Lower lobe of right lung (tissue), 2 donors: ENCODE measurements at regions not wholly inside any gene's neighbourhood (a gene's known extent, or its start where the extent isn't known, plus 50 kb on each side); places are given as distances from the start of the nearest gene placed in this dataset.
"Not testable (repeated sequence)": the region's sequence is repeated elsewhere in the genome, so short reads cannot be mapped to it uniquely, and the experiment has no call there.

Experiments
- ATAC-seq, 2 donors: fragments of 200-7000 bp; cut with Tn5 transposase; one replicate each; pipeline ENCODE4 v1.9.1; 2020 to 2022; ENCODE audit warnings: mild to moderate bottlenecking in 2 of 2, moderate library complexity in 2 of 2
- DNase-seq: peaks from one replicate; pipeline ENCODE4 v3.0.0-alpha.2; 2020
- H3K27ac ChIP-seq: fragments of 200-600 bp; one replicate; pipeline ENCODE4 v1.8.0; 2022
- H3K27me3 ChIP-seq: fragments of 200-600 bp; one replicate; pipeline ENCODE4 v1.8.0; 2022; ENCODE audit warnings: low read depth
- H3K36me3 ChIP-seq: fragments of 200-600 bp; one replicate; pipeline ENCODE4 v1.8.0; 2022; ENCODE audit warnings: mild to moderate bottlenecking
- H3K4me1 ChIP-seq: fragments of 200-600 bp; one replicate; pipeline ENCODE4 v1.8.0; 2022
- H3K4me3 ChIP-seq: fragments of 200-600 bp; one replicate; pipeline ENCODE4 v1.8.0; 2022; ENCODE audit warnings: mild to moderate bottlenecking
- H3K9me3 ChIP-seq: fragments of 200-600 bp; one replicate; pipeline ENCODE4 v1.8.0; 2022
- intact Hi-C: fragments of 100-400 bp; cut with DNase I; formaldehyde crosslinking; loops from one replicate; pipeline ENCODE4 v1.11.0; 2022
- TF ChIP-seq, protein P1 (sequence below): fragments of 200-600 bp; IDR thresholded peaks from one replicate; pipeline ENCODE4 v1.8.0; 2022; ENCODE audit warnings: antibody characterized with exemption, mild to moderate bottlenecking
- donor health status: DM: no; HTN: yes; CAD: no; lungs with severe emphysema.

DNA sequence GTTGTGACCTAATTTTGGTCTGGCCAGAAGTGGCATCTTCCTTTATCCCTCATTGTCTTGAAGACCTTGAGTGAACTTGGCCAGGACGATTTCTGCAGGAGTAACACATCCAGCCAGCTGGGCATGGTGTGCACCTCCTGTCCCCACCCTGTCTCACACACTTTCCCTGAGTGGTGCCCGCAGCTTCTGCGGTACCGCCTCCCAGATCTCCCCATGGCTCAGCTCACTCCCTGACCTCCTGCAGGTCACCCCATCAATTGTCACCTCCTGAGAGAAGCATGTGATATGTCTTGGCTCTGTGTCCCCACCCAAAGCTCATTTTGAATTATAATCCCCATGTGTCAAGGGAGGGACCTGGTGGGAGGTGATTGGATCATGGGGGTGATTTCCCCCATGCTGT lies 50.2 kb upstream of the TP53I11 start:
- no peaks in the 10 kb centered on the region for H3K27me3 ChIP-seq
- H3K36me3 ChIP-seq = no peaks in the 10 kb centered on the region
- H3K4me3 ChIP-seq = no peak overlapping the region
- H3K9me3 ChIP-seq = no peaks in the 10 kb centered on the region
- ATAC-seq = no peak
- TF ChIP-seq, protein P1, sequence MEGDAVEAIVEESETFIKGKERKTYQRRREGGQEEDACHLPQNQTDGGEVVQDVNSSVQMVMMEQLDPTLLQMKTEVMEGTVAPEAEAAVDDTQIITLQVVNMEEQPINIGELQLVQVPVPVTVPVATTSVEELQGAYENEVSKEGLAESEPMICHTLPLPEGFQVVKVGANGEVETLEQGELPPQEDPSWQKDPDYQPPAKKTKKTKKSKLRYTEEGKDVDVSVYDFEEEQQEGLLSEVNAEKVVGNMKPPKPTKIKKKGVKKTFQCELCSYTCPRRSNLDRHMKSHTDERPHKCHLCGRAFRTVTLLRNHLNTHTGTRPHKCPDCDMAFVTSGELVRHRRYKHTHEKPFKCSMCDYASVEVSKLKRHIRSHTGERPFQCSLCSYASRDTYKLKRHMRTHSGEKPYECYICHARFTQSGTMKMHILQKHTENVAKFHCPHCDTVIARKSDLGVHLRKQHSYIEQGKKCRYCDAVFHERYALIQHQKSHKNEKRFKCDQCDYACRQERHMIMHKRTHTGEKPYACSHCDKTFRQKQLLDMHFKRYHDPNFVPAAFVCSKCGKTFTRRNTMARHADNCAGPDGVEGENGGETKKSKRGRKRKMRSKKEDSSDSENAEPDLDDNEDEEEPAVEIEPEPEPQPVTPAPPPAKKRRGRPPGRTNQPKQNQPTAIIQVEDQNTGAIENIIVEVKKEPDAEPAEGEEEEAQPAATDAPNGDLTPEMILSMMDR = no peak
- no peak for DNase-seq
- H3K4me1 ChIP-seq = no peaks in the 10 kb centered on the region
- intact Hi-C loops = no loop called here
- H3K27ac ChIP-seq = no peak overlapping the region

GRCh38 chr11:45001466-45002165 lies 50.9 kb upstream of the TP53I11 start:
- DNase-seq (no peak), ATAC-seq (no peak)
- Histone ChIP-seq H3K4me1 (no peaks in the 10 kb centered on the region), H3K4me3 (no peak overlapping the region), H3K27me3 (no peaks in the 10 kb centered on the region), H3K27ac (no peak overlapping the region), H3K9me3 (no peaks in the 10 kb centered on the region), H3K36me3 (no peaks in the 10 kb centered on the region)
- intact Hi-C loops = no loop called here
- TF ChIP-seq, protein P1 = no peak

DNA sequence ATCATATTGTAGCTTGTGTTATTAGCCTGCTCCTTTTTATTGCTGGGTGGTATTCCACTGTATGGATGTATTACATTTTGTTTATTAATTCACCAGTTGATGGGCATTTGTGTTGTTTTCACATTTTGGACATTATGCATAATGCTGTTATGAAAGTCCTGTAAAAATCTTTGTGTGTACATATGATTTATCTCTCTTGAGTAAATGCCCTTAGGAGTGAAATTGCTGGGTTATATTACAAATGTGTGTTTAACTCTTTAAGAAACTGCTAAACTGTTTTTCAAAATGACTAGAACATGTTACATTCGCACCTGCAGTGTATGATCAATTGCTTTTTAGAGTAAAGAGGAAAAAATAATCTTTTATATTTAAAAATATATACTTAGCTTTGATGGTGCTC lies 54.4 kb upstream of the TP53I11 start:
- intact Hi-C loops = no loop called here
- Histone ChIP-seq H3K27me3 (no peaks in the 10 kb centered on the region), H3K4me1 (no peaks in the 10 kb centered on the region), H3K27ac (no peak overlapping the region), H3K4me3 (no peak overlapping the region), H3K36me3 (no peaks in the 10 kb centered on the region), H3K9me3 (no peaks in the 10 kb centered on the region)
- no peak for ATAC-seq
- TF ChIP-seq, protein P1 = no peak
- DNase-seq = no peak

DNA sequence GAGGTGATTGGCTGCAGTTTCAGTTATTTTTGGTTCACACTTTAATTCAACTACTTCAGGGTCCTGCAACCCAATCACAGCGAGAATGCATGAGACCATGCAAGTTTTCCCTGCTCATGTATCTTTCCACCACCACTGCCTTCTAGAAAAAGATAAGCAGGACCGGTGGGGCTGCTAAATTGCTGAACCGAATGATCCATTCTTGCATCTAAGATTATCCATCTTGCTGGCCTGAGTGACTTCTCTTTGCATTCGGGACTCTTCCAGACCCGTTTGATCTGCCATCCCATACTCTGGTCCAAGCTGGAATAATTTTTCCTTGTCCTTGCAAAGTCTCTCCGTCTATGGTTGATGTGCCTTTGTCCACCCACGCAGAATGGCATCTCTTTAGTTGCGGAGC lies 56.3 kb upstream of the TP53I11 start:
- H3K9me3 ChIP-seq = no peaks in the 10 kb centered on the region
- intact Hi-C loops = no loop called here
- DNase-seq = no peak

GRCh38 chr11:45015983-45016382 lies 65.3 kb upstream of the TP53I11 start:
- intact Hi-C loops, H3K4me1 ChIP-seq, H3K36me3 ChIP-seq, H3K9me3 ChIP-seq, ATAC-seq, DNase-seq, H3K27ac ChIP-seq, H3K27me3 ChIP-seq, H3K4me3 ChIP-seq: not testable (repeated sequence)

More for the DNA sequence above, 56.3 kb upstream of the TP53I11 start:
- H3K27ac ChIP-seq = no peak overlapping the region
- no peak overlapping the region for H3K4me3 ChIP-seq
- no peaks in the 10 kb centered on the region for H3K4me1 ChIP-seq
- ATAC-seq = no peak
- H3K36me3 ChIP-seq = no peaks in the 10 kb centered on the region
- TF ChIP-seq, protein P1 = no peak
- H3K27me3 ChIP-seq = no peaks in the 10 kb centered on the region

GRCh38 chr11:45016446-45016845 lies 65.8 kb upstream of the TP53I11 start:
- H3K27me3 ChIP-seq, H3K27ac ChIP-seq, H3K9me3 ChIP-seq, H3K36me3 ChIP-seq, intact Hi-C loops, H3K4me1 ChIP-seq, ATAC-seq, DNase-seq, H3K4me3 ChIP-seq: not testable (repeated sequence)
